ENCODE measurements at regions not wholly inside any gene's neighbourhood (a gene's known extent, or its start where the extent isn't known, plus 50 kb on each side); places are given as distances from the start of the nearest gene placed in this dataset.

DNA sequence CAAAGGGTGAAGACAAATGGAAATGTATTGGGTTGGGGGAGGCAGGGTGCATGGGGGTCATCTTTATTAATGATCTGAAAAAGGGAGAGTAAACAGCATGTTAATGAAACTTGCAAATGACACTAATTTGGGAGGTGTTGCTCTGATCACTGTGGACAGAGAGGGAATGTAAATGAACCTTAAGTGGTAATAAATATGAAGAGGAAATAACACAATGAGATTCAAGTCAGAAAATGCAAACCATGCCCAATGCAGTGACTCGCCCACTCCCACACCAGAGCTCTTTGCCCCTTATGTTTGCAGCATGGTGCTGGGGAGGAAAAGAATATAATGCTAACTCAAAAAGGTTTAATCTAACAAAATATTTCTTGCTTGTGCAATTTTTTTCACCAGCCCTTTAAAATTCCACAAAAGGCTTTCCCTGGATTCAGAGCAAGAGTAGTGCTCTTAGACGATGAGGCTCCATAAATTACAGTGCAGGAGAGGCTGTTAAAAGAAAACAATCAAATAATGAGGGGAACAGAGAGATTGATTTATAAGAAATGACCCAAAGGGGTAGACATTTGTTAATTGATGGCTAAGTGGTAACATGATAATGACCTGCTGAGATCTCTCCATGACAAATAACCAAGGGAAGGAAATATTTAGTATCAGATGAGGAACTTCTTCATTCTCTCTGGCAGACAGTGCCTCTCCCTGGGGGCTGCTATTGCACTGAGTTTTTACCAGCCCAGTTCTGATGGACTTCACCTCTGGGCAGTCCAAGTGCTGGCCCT is 210.0 kb upstream of the PPP2R3A start:
- no peak for DNase-seq

GRCh38 chr3:135756106-135756668 is 209.3 kb upstream of the PPP2R3A start:
- DNase-seq, result no peak

DNA sequence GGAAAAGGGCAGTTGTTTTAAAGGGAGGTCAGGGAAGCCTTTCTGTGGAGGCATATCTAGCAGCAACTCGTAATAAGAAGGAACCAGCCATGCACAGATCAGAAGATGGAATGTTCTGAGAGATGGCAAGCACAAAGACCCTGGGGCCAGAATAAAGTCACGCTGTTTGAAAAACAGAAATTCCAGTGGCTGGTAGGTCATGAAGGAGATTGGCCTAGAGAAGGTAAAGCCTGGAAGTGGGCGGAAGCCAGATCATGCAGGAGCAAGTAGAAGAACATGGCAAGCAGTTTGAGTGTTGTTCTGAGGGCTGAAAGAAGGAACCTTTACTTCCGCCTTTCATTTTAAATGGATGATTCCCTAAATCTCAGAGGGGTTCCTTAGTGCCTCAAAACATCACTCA is 208.1 kb upstream of the PPP2R3A start:
- no peak for DNase-seq

GRCh38 chr3:135758961-135759360 is 206.6 kb upstream of the PPP2R3A start:
- no peak for DNase-seq

GRCh38 chr3:135759651-135760050 is 205.9 kb upstream of the PPP2R3A start:
- no peak for DNase-seq

GRCh38 chr3:135760581-135760980 is 204.9 kb upstream of the PPP2R3A start:
- no peak for DNase-seq

DNA sequence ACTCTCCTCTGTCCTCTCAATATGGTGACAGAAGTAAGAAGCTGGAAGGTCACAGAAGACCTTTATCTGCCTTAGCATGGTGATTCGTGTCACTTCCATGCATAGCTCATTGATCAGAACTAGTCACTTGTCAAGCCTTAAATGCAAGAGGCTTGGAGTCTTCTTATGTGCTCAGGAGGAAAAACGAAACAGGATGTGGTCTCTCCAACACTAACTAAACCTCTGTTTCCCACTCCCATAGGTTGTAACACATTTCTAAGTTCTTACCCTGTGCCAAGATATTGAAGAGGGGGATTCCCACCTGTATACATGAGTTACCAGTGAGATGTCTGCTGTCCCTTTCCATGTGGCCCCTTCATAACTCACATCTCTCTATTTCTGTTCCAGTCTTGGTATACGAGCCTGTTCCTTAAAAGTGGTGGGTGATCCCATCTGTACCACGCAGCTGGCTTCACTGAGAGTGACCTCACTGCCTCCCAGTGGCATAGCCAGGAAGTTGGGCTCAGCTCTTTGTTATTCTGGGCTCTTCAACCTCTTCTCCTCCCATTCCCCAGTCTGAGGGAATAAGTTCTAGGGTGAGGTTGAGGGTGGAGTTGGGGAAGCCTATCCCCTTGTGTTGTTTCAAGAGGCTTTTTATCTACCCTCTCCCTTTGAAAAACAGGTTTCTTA is 203.2 kb upstream of the PPP2R3A start:
- no peak for DNase-seq

- DNase-seq, result no peak
Observed at GRCh38 chr3:135766115-135766514, 199.4 kb upstream of the PPP2R3A start.

DNA sequence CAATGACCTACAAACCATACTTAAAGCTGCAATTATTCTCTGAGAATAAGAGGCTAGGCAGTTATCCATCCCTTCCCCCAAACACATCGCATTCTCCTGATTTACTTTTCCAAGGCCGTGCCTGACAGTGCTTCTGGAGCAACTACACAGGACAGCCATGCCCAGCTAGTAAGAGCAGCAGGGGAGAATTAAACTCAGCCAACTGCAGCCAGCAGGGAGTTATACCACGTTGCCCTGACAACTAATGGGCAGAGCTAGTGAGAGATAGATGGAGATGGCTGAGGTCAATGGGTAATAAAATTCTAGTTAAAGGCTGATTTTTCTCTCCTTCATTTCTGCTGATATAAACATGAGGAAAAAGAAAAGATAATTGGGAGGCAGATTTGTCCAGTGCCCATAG is 193.8 kb upstream of the PPP2R3A start:
- DNase-seq, result no peak

DNA sequence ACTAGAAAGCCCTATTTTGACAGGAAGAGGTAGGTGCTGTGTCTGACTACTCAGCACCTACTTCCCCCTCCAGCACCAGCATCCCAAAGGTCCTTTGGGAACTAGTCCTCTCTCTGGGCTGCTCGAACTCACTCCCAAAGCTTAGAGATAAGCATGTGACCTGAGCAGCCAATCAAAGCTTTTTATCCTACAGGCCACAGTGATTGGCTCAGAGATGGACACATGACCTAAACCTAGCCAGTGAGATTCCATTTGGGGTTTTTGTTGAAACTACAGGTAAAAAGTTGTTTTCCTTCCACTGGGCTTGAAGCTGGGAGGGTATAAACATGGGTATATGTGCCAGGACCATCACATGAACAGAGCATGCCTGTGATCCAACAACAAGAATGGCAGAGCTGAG is 186.5 kb upstream of the PPP2R3A start:
- DNase-seq, result no peak

- peak; percentile 17 for DNase-seq
Observed at GRCh38 chr3:135779590-135780235, 185.8 kb upstream of the PPP2R3A start.

- DNase-seq, result no peak
Observed at GRCh38 chr3:135781026-135781815, 184.3 kb upstream of the PPP2R3A start.

DNA sequence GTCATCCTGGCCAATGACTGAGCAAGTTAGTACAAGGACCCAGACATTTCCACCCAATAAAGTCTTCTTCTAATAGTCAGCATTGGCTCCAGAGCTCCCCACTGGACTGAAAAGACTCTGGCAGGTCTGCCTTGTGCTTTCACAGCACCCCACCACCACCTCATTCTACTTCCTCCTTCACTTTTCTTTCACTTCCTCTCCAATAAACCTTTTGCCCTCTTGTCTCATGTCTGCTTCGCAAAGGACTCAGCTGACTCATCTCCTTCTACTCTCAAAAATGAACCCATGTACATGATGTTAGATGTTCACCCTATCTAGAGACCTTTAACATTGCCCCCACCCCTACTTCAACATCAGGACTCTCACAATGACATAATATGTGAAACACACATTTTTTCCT is 181.0 kb upstream of the PPP2R3A start:
- no peak for DNase-seq

DNA sequence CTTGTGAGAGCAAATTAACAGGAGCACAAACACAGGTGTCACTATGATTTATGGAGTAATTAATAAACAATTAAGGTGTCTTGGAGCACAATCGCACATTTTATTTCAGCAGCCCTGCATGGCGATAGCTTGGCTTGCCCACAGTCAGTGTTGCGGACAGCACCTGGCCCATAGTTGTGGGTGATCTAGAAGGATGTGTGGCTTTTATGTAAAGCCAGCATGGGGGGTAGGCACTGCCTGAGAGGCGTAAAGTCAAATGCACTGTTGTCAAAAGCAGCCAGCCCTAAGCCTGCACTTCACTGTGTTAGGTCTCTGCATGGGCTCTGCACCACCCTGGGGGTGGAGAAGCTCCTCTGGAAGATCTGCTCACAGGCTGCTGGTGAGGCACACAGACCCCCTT is 177.4 kb upstream of the PPP2R3A start:
- no peak for DNase-seq

DNA sequence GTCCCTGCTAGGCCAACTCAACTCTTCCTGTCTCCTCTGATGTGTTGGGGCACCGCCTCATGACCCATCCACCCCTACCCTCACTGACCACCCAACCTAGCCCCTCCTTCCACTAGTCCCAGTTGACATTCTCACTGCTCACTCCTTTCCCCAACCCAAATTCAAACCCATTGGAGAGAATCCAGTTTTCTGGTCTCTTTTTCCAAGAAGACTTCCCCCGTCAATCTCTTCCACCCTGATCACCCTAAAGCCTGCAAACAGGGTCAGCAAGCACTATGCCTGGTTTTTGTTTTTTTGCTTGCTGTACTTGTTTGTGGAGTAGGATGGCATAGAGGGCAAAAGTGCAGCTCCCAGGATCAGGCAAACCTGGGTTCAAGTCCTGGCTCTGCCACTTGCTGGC is 176.6 kb upstream of the PPP2R3A start:
- DNase-seq, result no peak

DNA sequence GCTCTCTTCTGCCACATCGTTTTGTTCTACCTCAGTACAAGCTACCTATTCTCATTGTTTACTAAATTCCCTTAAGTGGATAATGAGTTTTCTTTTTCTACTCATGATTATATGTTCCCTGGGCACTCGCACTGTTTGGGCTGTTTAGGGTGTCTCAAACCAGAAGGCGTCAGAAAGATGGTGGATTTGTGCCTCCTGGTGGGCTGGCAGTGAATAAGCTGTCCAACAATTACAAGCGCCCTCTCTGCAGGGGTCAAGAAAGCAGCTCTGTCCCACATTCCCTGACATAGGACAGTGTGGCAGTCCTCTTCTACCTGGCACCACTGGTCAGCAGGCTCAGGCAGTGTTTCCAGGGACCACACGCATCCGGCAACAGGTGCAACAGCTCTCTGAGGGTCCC is 173.4 kb upstream of the PPP2R3A start:
- DNase-seq, result no peak

DNA sequence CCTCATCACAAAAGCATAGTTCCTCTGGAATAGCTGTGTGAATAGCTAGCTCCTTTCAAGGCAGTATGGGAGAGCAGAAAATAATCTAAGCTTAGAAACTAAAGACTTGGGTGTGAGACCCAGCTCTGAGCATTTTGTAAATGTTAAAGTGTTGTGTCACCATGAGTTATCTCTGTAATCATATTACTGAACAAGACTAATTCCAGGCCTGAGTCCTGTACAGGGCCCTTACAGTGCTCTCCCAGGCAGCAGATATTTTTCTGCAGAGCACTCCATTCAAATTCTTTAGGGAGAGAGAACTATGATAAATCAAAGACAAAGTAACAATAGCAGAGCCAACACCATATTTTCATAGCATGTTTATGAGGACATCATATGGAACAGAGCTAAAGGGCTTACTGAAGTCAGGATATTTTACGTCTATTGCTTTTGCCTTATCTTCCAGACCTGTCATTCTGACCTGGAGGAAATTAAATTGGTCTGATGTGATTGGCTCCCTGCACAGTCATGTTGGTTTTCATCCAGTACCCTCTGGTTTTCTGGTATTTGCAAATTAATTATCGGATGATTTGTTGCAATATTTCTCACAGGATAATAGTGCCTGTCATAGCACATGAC is 172.6 kb upstream of the PPP2R3A start:
- no peak for DNase-seq

DNA sequence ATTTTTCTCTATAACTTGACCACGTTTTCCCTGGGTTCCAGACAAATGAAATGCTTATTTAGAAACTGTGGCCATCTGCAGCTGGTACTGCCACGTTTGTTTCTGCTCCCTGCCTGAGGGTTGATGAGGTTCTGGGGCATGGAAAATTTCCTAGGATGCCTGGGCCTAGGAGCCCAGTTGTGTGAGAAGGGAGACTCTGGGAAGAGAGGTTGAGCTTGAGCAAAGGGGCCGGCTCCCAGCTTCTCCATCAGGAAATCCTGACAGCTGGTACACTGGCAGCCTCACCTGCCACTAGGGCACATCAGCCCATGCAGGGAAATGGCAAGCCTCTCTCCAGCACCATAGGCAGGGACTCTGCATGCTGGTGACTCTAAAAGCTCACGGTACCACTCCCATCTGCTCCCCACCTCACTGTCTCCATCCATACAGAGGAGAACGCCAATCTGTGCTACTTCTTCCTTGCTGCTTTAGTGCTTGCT is 165.4 kb upstream of the PPP2R3A start:
- DNase-seq, result no peak

- DNase-seq, result no peak
Observed at GRCh38 chr3:135801018-135801417, 164.5 kb upstream of the PPP2R3A start.

DNA sequence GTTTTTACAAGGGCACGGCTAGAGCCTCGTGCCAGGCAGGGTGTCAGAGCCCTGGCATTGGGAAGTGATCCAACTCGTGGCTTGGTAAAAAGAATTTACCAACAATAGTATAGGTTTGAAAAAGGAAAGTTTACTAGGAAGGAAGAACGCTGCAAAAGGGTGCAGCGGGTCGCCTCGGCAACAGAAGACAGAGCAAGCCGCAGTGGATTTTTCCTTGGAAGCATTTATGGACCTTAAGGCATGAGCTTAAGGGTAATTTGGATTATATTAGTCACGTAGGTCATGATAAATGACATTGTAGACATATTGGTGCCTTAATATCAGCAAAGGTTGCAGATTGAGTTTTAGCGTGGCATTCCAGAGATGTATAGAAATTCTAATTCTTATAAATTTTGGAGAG is 163.4 kb upstream of the PPP2R3A start:
- no peak for DNase-seq

- no peak for DNase-seq
Observed at GRCh38 chr3:135803028-135803692, 162.4 kb upstream of the PPP2R3A start.

GRCh38 chr3:135805752-135806151 is 159.8 kb upstream of the PPP2R3A start:
- DNase-seq, result no peak

All from fibroblast of upper back skin (primary cell).